ENCODE measurements at regions not wholly inside any gene's neighbourhood (a gene's known extent, or its start where the extent isn't known, plus 50 kb on each side); places are given as distances from the start of the nearest gene placed in this dataset.
"Not testable (repeated sequence)": the region's sequence is repeated elsewhere in the genome, so short reads cannot be mapped to it uniquely, and the experiment has no call there.

- DNase-seq = no peak
- Histone ChIP-seq H3K4me3 (ENCODE audit: insufficient read depth, low read depth, low read length, poor library complexity, severe bottlenecking) (no peak overlapping the region), H3K27me3 (replicated peaks; ENCODE audit: control insufficient read depth, insufficient read depth, low read length, poor library complexity, severe bottlenecking) (no peaks in the 10 kb centered on the region), H3K36me3 (ENCODE audit: control insufficient read depth, insufficient read depth, low read length) (no peaks in the 10 kb centered on the region), H3K9me3 (ENCODE audit: control insufficient read depth, low read length) (no peaks in the 10 kb centered on the region), H3K4me1 (ENCODE audit: control insufficient read depth, insufficient read depth, low read length, poor library complexity, severe bottlenecking) (peaks cover 45% of the 10 kb centered on the region), H3K27ac (ENCODE audit: insufficient read depth, low read length, poor library complexity, severe bottlenecking) (no peak overlapping the region)
Observed at GRCh38 chr2:195538937-195539336, 118.1 kb upstream of the SLC39A10 start.

- no peak for DNase-seq
- no peaks in the 10 kb centered on the region for H3K36me3 ChIP-seq (ENCODE audit: control insufficient read depth, insufficient read depth, low read length)
- H3K9me3 ChIP-seq (ENCODE audit: control insufficient read depth, low read length) = no peaks in the 10 kb centered on the region
- no peak overlapping the region for H3K27ac ChIP-seq (ENCODE audit: insufficient read depth, low read length, poor library complexity, severe bottlenecking)
- H3K27me3 ChIP-seq (replicated peaks; ENCODE audit: control insufficient read depth, insufficient read depth, low read length, poor library complexity, severe bottlenecking) = no peaks in the 10 kb centered on the region
- H3K4me1 ChIP-seq (ENCODE audit: control insufficient read depth, insufficient read depth, low read length, poor library complexity, severe bottlenecking) = peaks cover 42% of the 10 kb centered on the region
- H3K4me3 ChIP-seq (ENCODE audit: insufficient read depth, low read depth, low read length, poor library complexity, severe bottlenecking) = no peak overlapping the region
Observed at GRCh38 chr2:195537811-195538210, 119.2 kb upstream of the SLC39A10 start.

GRCh38 chr2:195536906-195537305, 120.1 kb upstream of the SLC39A10 start:
- peaks cover 39% of the 10 kb centered on the region for H3K4me1 ChIP-seq (ENCODE audit: control insufficient read depth, insufficient read depth, low read length, poor library complexity, severe bottlenecking)

GRCh38 chr2:195535911-195536522, 121.0 kb upstream of the SLC39A10 start:
- Histone ChIP-seq H3K9me3 (ENCODE audit: control insufficient read depth, low read length) (no peaks in the 10 kb centered on the region), H3K4me3 (ENCODE audit: insufficient read depth, low read depth, low read length, poor library complexity, severe bottlenecking) (no peak overlapping the region), H3K4me1 (ENCODE audit: control insufficient read depth, insufficient read depth, low read length, poor library complexity, severe bottlenecking) (peaks cover 39% of the 10 kb centered on the region), H3K27ac (ENCODE audit: insufficient read depth, low read length, poor library complexity, severe bottlenecking) (peak overlapping the region; percentile 44), H3K27me3 (replicated peaks; ENCODE audit: control insufficient read depth, insufficient read depth, low read length, poor library complexity, severe bottlenecking) (no peaks in the 10 kb centered on the region), H3K36me3 (ENCODE audit: control insufficient read depth, insufficient read depth, low read length) (no peaks in the 10 kb centered on the region)
- DNase-seq = peak; percentile 47 to 49 (median 47)

More at GRCh38 chr2:195536906-195537305, 120.1 kb upstream of the SLC39A10 start:
- Histone ChIP-seq H3K36me3 (ENCODE audit: control insufficient read depth, insufficient read depth, low read length) (no peaks in the 10 kb centered on the region), H3K27me3 (replicated peaks; ENCODE audit: control insufficient read depth, insufficient read depth, low read length, poor library complexity, severe bottlenecking) (no peaks in the 10 kb centered on the region), H3K4me3 (ENCODE audit: insufficient read depth, low read depth, low read length, poor library complexity, severe bottlenecking) (no peak overlapping the region), H3K9me3 (ENCODE audit: control insufficient read depth, low read length) (no peaks in the 10 kb centered on the region), H3K27ac (ENCODE audit: insufficient read depth, low read length, poor library complexity, severe bottlenecking) (peak overlapping the region; percentile 44)
- no peak for DNase-seq

GRCh38 chr2:195534971-195535370, 122.1 kb upstream of the SLC39A10 start:
- Histone ChIP-seq H3K4me1 (ENCODE audit: control insufficient read depth, insufficient read depth, low read length, poor library complexity, severe bottlenecking) (peaks cover 39% of the 10 kb centered on the region), H3K36me3 (ENCODE audit: control insufficient read depth, insufficient read depth, low read length) (no peaks in the 10 kb centered on the region), H3K4me3 (ENCODE audit: insufficient read depth, low read depth, low read length, poor library complexity, severe bottlenecking) (no peak overlapping the region), H3K27me3 (replicated peaks; ENCODE audit: control insufficient read depth, insufficient read depth, low read length, poor library complexity, severe bottlenecking) (no peaks in the 10 kb centered on the region), H3K9me3 (ENCODE audit: control insufficient read depth, low read length) (no peaks in the 10 kb centered on the region), H3K27ac (ENCODE audit: insufficient read depth, low read length, poor library complexity, severe bottlenecking) (peak overlapping the region; percentile 44)
- no peak for DNase-seq

- Histone ChIP-seq H3K36me3 (ENCODE audit: control insufficient read depth, insufficient read depth, low read length) (no peaks in the 10 kb centered on the region), H3K27me3 (replicated peaks; ENCODE audit: control insufficient read depth, insufficient read depth, low read length, poor library complexity, severe bottlenecking) (no peaks in the 10 kb centered on the region), H3K9me3 (ENCODE audit: control insufficient read depth, low read length) (no peaks in the 10 kb centered on the region), H3K27ac (ENCODE audit: insufficient read depth, low read length, poor library complexity, severe bottlenecking) (peak overlapping the region; percentile 58), H3K4me1 (ENCODE audit: control insufficient read depth, insufficient read depth, low read length, poor library complexity, severe bottlenecking) (peaks cover 39% of the 10 kb centered on the region), H3K4me3 (ENCODE audit: insufficient read depth, low read depth, low read length, poor library complexity, severe bottlenecking) (peak overlapping the region; percentile 46)
- peak in 1 of 3 donors; percentile 31 for DNase-seq
Observed at GRCh38 chr2:195533771-195534642, 123.0 kb upstream of the SLC39A10 start.

GRCh38 chr2:195532628-195533271, 124.3 kb upstream of the SLC39A10 start:
- Histone ChIP-seq H3K27me3 (replicated peaks; ENCODE audit: control insufficient read depth, insufficient read depth, low read length, poor library complexity, severe bottlenecking) (no peaks in the 10 kb centered on the region), H3K4me1 (ENCODE audit: control insufficient read depth, insufficient read depth, low read length, poor library complexity, severe bottlenecking) (peaks cover 31% of the 10 kb centered on the region), H3K27ac (ENCODE audit: insufficient read depth, low read length, poor library complexity, severe bottlenecking) (peak overlapping the region; percentile 58), H3K9me3 (ENCODE audit: control insufficient read depth, low read length) (no peaks in the 10 kb centered on the region), H3K36me3 (ENCODE audit: control insufficient read depth, insufficient read depth, low read length) (no peaks in the 10 kb centered on the region), H3K4me3 (ENCODE audit: insufficient read depth, low read depth, low read length, poor library complexity, severe bottlenecking) (peak overlapping the region; percentile 46)
- DNase-seq = no peak

GRCh38 chr2:195532255-195532627, 124.8 kb upstream of the SLC39A10 start:
- Histone ChIP-seq H3K4me3 (ENCODE audit: insufficient read depth, low read depth, low read length, poor library complexity, severe bottlenecking) (no peak overlapping the region), H3K36me3 (ENCODE audit: control insufficient read depth, insufficient read depth, low read length) (no peaks in the 10 kb centered on the region), H3K27me3 (replicated peaks; ENCODE audit: control insufficient read depth, insufficient read depth, low read length, poor library complexity, severe bottlenecking) (no peaks in the 10 kb centered on the region), H3K27ac (ENCODE audit: insufficient read depth, low read length, poor library complexity, severe bottlenecking) (peak overlapping the region; percentile 37), H3K4me1 (ENCODE audit: control insufficient read depth, insufficient read depth, low read length, poor library complexity, severe bottlenecking) (peaks cover 30% of the 10 kb centered on the region), H3K9me3 (ENCODE audit: control insufficient read depth, low read length) (no peaks in the 10 kb centered on the region)
- DNase-seq = no peak

- Histone ChIP-seq H3K27me3 (replicated peaks; ENCODE audit: control insufficient read depth, insufficient read depth, low read length, poor library complexity, severe bottlenecking) (no peaks in the 10 kb centered on the region), H3K36me3 (ENCODE audit: control insufficient read depth, insufficient read depth, low read length) (no peaks in the 10 kb centered on the region), H3K27ac (ENCODE audit: insufficient read depth, low read length, poor library complexity, severe bottlenecking) (peak overlapping the region; percentile 37), H3K4me1 (ENCODE audit: control insufficient read depth, insufficient read depth, low read length, poor library complexity, severe bottlenecking) (peaks cover 25% of the 10 kb centered on the region), H3K9me3 (ENCODE audit: control insufficient read depth, low read length) (no peaks in the 10 kb centered on the region), H3K4me3 (ENCODE audit: insufficient read depth, low read depth, low read length, poor library complexity, severe bottlenecking) (no peak overlapping the region)
- no peak for DNase-seq
Observed at GRCh38 chr2:195531754-195532153, 125.3 kb upstream of the SLC39A10 start.

GRCh38 chr2:195523242-195523641, 133.8 kb upstream of the SLC39A10 start:
- H3K4me3 ChIP-seq (ENCODE audit: insufficient read depth, low read depth, low read length, poor library complexity, severe bottlenecking); H3K9me3 ChIP-seq (ENCODE audit: control insufficient read depth, low read length); H3K4me1 ChIP-seq (ENCODE audit: control insufficient read depth, insufficient read depth, low read length, poor library complexity, severe bottlenecking); H3K27ac ChIP-seq (ENCODE audit: insufficient read depth, low read length, poor library complexity, severe bottlenecking); H3K27me3 ChIP-seq (replicated peaks; ENCODE audit: control insufficient read depth, insufficient read depth, low read length, poor library complexity, severe bottlenecking); DNase-seq; H3K36me3 ChIP-seq (ENCODE audit: control insufficient read depth, insufficient read depth, low read length): not testable (repeated sequence)
